HG02678 (cell line): ENCODE measurements at regions not wholly inside any gene's neighbourhood (a gene's known extent, or its start where the extent isn't known, plus 50 kb on each side); places are given as distances from the start of the nearest gene placed in this dataset.

Source experiments
- ATAC-seq: cut with Tn5 transposase; IDR thresholded peaks from one replicate; pipeline ENCODE4 v1.9.1; 2021; ENCODE audit warnings: mild to moderate bottlenecking, moderate library complexity; ENCODE audit not compliant: unreplicated experiment

DNA sequence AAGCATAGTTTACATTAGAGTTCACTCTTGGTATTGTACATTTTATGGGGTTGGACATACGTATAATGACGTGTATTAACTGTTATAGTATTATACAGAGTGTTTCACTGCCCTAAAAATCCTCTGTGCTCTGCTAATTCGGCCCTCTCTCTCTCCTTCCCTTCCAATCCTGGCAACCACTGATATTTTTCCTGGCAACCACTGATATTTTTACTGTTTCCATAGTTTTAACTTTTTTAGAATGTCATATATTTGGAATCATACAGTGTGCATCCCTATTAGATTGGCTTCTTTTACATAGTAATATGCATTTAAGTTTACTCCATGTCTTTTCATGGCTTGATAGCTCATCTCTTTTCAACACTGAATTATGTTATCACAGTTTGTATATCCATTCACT is 526.7 kb downstream of the RIT2 start:
- no peak for ATAC-seq

DNA sequence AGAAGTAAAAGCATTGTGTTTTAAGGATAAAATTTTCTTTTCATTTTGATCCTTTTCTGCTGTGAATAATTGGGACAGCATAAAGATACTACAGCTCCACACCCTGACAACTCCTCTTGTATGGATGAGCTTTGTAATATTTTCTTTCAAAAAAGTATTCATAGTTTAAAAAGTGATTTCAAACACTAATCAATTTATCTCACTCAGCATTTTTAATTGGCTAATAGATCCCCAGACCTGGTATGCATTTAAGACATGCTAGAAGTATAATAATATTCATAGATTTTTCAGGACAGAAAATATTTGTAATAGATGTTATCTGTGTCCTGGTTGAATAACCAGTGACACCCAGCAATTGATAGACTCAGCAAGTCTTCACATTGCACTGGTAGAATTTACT is 510.7 kb downstream of the RIT2 start:
- ATAC-seq = no peak

DNA sequence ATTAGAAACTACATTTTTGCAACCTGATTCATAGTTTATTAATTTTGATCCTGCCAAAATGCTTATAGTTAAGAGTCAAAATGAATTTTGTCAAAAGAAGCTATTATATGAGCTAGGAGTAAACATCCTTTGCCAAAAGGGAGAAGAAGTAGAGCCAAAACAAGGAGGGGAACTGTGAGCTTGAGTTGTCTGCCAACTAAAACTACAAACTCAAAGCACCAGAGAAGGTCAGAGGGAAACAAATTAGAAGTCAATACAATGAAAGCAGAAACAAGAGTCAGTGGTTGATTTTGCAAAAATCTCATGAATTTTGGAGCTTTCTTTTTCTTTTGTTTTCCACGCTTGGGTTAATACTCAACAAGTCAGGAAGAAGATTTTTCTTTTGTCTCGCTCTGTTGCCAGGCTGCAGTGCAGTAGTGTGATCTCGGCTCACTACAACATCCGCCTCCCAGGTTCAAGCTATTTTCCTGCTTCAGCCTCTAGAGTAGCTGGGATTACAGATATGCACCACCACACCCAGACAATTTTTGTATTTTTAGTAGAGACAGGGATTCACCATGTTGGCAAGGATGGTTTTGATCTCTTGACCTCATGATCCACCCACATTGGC is 508.5 kb downstream of the RIT2 start:
- no peak for ATAC-seq

DNA sequence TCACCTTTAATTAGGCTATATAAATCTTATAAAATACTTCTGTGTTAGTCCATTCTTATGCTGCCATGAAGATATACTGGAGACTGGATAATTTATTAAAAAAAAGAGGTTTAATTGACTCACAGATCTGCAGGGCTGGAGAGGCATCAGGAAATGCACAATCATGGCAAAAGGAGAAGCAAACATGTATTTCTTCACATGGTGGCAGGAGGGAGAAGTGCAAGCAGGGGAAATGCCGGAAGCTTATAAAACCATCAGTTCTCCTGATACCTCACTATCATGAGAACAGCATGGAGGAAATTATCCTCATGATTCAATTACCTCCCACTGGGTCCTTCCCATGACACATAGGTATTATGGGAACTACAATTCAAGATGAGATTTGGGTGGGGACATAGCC is 504.4 kb downstream of the RIT2 start:
- no peak for ATAC-seq

DNA sequence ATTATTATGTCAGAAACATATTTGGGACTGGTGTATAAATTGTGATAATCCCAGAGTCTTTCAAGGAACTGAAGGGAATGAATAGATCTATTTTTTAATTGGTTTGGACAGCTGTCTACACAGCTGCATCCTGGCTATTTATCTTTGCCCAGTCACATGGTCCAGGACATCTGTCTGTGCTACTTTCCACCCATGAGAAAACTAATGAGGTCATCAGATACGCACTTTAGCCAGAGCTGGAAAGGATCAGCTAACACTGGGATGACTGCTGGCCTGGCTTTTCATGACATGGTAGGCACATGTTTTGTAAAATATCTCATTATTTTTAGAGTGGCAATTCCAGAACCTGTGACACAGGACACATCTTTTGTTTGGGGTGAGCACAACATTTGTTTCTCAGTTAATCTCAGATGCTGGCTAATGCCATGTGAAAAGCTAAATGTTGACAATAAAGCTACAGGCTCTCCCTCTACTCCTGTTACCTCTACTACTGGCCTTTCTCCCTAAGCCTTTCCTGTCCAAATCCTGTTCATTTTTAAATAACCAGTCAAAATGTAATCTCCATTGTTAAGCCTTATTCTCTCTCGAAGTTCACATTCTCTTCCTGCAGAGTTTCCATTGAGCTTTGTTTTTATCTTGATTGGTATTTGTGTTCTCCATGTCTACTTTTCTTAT is 500.7 kb downstream of the RIT2 start:
- no peak for ATAC-seq

DNA sequence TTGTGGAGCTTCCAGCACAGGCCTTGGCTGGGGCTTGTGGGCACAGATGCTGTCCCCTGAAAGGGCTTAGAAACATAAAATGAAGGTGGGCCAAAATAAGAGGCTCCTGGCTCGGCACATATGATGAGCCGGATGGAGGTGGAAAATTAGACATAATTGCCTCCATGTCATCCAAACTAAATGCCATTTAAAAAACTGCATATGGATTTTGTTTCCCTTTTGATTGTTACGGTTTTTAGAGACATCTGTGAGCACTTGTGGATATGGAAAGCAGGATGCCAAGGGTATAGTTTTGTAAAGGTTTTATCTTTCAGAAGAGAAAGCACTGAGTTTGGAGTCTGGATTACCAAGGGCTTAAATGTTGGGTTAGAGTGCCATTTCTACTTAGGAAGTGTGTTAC is 498.3 kb downstream of the RIT2 start:
- ATAC-seq = no peak

DNA sequence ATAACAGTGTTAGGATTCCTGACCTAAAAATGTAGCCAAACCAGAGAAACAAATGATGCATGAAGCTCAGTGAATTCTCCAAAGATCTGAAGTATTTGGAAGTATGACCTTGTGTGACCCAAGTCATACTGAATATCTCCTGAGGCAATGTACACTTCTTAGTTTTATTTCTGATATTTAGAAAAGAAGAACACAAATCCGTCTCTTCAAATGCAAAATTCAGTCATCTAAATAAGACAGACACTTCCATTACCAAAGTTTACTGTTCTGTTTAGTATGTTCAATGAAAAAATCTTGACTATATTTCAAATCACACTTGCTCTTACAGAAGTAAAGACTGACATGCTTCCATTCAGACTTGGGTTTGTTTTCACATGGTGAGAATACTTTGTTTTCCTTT is 495.7 kb downstream of the RIT2 start:
- ATAC-seq = no peak

DNA sequence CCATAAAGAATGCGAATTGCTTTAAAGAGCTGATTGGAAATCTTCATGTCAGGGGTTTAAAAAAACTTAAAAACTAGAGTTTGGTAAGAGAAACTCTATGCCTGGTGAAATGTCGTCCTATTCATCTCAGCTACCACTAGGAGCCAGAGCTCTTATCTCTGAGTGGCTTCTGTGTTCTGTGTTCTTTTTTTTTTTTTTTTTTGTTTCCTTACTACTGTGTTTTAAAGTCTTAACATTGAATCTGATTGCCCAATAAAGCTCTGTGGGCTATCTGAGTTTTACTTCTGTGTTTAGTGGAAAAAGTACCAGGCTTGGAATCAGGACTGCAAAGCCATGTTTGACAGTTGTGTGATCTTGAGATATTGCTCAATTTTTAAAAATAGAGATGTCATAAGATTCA is 494.8 kb downstream of the RIT2 start:
- no peak for ATAC-seq

DNA sequence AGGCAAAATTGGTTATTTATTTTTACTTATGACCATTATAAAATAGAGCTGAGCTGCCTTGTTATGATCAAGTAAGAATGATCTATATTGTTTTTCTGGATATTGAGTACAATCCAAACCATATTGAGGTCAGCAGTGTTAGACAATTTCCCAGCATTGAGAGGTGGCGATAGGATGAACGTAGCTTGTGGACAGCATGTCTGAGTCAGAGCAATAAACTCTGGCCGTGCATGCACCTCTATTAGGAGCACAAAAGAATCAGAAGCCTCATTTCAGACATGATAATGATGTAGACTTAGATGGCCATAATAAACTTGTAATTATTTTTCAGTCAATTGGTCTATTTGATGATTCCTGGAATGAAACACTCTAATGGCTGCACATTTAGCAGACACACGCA is 491.6 kb downstream of the RIT2 start:
- no peak for ATAC-seq

DNA sequence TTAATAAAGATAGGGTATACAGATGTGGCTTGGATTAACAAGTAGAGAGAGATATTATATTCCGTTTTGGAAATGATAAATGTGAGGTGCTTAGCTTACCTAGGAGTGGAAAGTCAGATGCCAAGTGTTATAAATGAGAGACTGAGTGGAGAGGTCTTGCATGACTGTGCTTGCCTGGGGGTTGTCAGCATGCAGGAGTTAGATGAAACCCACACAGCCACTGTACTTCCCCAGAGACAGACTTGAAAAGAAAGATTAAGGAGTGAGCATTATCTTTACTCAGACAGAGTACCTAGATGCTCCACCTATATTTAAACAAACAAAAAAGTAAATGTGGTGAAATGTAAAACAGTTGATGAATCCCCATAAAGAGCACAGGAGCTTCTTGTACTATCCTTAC is 482.7 kb downstream of the RIT2 start:
- no peak for ATAC-seq

DNA sequence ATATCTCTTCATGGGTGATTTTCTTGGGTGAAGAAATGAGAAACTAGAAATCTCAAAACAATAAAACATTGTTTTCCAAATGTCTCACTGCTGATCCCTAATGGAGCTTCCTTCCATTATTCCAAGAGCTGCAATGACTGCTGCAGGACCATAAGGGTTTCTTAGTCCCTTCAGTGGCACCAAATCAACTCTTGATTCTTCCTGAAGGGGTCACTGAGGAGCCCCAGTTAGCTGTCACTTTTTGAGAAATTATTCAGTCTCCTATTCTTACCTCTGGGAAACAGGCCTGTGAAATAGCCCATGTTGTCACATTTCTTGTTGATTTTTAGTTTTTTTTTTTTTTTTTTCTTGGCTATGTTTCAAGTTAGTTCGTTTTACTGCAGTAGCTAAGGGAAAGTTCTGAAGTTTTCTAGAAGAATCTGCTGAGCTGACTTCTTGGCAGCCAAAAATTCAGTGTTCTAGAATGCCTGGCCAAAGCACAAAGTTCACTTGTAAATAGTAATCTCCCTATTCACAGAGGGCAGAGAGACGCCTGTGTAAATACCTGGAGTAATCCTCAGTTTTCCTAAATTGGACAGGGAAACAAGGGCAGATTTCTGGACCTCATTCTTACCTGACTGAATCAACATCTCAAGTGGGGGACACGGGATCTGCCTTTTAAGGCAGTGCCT is 480.0 kb downstream of the RIT2 start:
- no peak for ATAC-seq

DNA sequence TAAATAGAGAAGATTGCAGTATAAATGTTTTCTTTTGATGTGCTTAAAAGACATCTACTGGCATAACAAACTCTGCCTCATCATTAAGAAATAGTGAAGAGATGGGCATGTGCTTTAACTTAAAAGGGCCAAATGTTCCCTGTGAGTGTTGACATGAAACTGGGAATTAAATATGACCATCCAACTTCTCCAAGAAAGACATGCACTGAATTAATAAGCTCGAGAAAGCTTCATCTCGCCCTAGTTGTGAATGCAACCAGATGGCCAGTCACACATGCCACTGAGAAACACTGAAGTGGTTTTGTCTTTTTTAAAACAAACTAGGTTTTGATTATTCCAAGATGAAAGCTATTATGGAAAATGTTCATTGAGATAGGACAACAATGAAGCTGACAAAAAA is 479.2 kb downstream of the RIT2 start:
- ATAC-seq = no peak

DNA sequence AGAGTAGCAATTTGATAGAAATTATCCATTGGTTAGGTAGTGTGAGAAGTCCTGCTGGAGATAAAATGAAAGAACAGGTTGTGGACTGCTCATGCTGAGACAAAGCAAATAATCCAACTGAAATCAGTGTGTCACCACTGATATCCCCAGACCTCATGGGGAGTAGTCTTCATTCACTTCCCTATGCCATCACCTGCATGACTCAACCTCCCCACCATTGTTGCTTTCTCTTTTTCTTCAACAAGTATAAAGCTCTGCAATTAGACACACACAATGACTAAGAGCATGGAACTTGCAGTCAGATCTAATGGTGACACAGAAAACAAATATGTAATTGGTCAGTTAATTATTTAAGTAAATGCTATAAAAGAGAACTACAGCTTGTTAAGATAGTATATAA is 475.3 kb downstream of the RIT2 start:
- no peak for ATAC-seq

DNA sequence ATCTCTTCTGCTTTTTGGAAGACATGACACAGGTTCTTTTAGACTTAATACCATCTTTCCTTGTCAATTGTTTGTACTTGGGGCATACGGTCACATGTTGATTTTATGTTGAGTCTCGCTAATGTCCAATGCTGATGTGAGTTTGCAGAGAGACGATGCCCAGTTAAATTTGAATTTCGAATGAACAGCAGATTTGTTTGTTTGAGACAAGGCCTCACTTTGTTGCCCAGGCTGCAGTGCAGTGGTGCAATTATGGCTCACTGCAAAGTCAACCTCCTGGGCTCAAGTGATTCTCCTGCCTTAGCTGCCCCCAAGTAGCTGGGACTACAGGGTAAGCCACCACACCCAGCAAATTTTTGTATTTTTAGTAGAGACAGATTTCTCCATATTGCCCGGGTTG is 473.5 kb downstream of the RIT2 start:
- no peak for ATAC-seq

DNA sequence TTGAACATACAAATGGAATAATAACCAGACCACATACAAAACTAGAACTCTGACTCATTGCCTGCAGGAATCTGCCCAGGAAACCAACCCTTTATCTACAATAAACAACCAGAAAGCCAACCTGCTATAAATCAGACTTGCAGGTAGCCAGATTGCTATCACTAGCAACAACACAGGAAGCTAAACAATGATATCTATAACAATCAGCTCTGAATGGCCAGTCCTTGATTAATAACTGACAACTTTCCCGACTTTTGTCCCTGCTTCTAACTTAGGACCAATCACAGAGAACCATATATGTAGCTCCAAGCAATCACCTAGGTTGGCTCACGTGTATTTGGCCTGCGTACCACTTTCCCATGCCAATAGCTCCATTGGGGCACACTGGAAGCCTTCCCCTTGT is 470.8 kb downstream of the RIT2 start:
- ATAC-seq = no peak

DNA sequence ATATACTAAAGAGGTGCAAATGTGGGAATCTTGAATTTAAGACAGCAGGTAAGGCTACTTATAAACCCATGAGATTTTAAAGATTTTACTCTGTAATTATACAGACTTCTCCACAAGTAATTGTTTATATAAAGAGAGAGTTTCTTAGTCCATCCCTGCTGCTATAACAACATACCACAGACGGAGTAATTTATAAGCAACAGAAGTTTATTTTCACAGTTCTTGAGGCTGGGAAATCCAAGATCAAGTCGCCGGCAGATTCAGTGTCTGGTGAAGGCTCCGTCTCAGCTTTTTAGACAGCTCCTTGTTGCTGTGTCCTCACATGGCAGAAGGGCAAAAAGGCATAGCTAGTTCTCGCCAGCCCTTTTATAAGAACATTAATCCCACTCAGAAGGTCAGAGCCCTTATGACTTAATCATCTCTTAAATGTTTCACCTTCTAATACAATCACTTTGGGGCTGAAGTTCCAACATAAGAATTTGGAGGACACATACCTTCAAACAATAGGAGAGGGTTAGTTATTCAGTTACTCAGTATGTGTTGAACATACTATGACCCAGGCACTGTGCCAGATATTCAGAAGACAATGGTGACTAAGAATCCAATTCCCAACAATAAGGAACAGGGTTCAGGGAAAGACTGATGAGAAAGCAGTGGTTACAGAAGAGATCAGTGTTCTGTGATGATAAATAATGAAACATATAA is 466.0 kb downstream of the RIT2 start:
- no peak for ATAC-seq

DNA sequence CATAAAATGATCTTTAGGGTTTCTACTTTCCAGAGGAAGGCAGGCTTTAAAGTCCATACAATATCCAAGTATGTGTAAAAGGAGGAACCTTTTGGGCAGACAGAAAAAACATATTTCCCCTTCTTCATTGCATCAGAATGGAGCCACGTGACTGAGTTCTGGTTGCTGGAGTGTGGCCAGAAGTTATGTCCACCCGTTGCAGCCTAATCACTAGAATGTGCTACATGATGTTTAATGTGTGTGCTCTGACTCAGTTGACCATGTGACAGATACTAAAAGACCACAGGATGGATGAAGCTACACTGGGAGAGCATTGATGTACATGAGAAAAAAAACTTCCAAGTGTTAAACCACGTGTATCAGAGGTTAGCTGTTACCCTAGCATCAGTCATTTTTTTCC is 460.9 kb downstream of the RIT2 start:
- ATAC-seq = no peak

DNA sequence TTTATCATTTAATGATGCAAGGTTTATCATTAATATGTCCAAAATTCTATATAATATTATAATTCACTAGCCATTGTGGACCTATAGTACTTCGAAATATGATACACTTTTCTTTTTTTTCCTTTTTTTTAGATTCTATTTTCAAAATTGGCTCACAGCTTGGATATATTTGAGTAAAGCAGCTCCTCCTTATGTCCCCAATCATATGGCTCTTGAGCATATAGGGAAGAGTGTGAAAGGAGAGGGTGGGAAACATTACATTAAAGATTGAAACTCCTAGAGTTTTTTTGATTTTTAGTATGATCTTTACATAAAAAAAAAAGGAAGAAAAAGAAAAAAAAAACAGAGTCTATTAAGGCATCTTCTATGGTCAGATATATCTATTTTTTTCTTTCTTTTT is 457.9 kb downstream of the RIT2 start:
- ATAC-seq = no peak

DNA sequence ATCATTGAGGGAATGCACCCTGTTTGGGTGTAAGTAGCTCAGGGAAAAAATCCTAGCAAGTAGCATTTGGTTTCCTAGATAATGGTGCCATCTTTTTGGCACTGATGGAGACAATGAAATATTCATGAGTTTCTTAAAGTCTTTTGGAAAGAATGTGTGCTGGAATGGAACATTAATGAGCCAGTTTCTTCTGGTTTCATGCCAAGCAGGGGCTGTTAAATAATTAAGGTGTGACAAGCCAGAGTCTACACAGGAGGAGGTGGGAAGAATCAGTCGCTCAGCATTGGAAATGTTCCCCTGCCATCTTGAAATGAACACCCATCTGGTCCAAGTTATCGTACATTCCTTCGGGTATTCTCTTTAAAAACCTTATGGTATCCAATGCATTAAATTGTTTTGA is 457.3 kb downstream of the RIT2 start:
- no peak for ATAC-seq

DNA sequence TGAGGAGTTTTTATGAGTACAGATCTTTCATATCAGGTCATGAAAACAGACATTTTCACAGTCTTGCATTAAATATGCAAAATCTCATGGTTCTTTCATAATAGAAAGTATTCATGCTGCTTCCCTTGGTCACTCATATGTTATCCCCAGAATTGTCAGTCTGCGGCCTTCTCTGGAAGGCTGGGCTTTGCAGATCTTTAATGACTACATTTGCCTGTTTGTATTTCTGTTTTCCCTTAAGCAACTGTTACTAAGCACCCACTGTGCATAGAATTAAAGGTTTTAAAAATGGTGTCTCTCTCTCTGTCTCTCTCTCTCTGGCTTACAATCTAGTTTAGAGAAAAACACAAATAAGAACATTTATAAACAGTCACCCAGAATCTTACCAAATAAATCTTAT is 456.3 kb downstream of the RIT2 start:
- ATAC-seq = no peak

DNA sequence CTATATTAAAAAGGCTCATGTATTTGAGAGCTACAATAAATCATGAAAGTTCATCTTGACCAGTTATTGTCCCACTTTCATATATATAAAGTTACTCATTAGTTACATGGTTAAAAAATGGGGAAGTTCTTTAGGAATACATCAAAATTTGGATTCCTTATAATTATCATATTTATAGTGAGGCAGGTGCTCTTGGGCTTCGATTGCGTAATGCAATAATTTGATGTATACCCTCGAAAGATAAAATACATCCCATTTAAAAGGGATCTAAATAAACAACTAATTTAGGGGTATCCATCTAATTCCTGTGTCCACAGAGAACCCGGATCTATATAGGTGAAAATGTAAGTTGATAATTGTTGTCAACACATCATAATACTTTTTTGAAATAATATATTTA is 444.6 kb downstream of the RIT2 start:
- ATAC-seq = no peak

DNA sequence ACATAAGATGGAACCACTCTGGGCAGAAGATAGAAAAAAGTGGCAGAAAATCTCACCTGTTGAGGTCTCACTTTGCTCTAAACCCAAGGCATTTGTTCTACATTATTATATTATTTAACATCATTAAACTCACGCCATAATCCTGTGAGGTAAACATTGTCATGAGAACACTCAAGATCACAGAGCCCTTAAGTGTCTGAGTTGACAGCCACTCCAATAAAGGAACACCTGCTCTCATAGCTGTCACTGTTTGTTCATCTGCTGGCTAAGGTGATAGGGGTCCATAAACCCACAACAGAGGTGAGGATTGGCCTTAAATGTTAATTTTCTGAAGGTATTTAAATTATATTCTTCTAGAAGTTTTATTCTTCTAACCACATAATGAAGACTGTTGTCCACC is 439.7 kb downstream of the RIT2 start:
- ATAC-seq = no peak
